SK-MEL-5 (cell line): ENCODE measurements at regions not wholly inside any gene's neighbourhood (a gene's known extent, or its start where the extent isn't known, plus 50 kb on each side); places are given as distances from the start of the nearest gene placed in this dataset.
"Not testable (repeated sequence)": the region's sequence is repeated elsewhere in the genome, so short reads cannot be mapped to it uniquely, and the experiment has no call there.

Experiments
- DNase-seq: peaks from one replicate; pipeline ENCODE4 v3.0.0-alpha.2; 2016; ENCODE audit warnings: low read depth, low spot score
- in situ Hi-C: cut with HindIII; loops from 2 replicates; pipeline ENCODE4 v1.10.0; 2016; ENCODE audit warnings: low sequenced_read_pairs, high pct_unique_total_duplicates, low pct_unique_long_range_greater_than_20kb

GRCh38 chr22:33154967-33155366 lies 96.8 kb upstream of the SYN3 start:
- DNase-seq, in situ Hi-C loops: not testable (repeated sequence)

- DNase-seq: no peak
- in situ Hi-C loops: no loop called here
Measured at GRCh38 chr22:33149611-33150010, 91.4 kb upstream of the SYN3 start.

GRCh38 chr22:33144721-33145120 lies 86.5 kb upstream of the SYN3 start:
- no peak for DNase-seq
- in situ Hi-C loops: no loop called here

GRCh38 chr22:33142282-33143055 lies 84.3 kb upstream of the SYN3 start:
- no peak for DNase-seq
- in situ Hi-C loops: no loop called here

- no peak for DNase-seq
- in situ Hi-C loops: no loop called here
Measured at GRCh38 chr22:33139937-33140336, 81.8 kb upstream of the SYN3 start.

- DNase-seq, in situ Hi-C loops: not testable (repeated sequence)
Measured at GRCh38 chr22:33138333-33138732, 80.2 kb upstream of the SYN3 start.

- in situ Hi-C loops: no loop called here
- no peak for DNase-seq
Measured at GRCh38 chr22:33130473-33130872, 72.3 kb upstream of the SYN3 start.

- in situ Hi-C loops: no loop called here
- no peak for DNase-seq
Measured at GRCh38 chr22:33129621-33130020, 71.4 kb upstream of the SYN3 start.

- DNase-seq: peak; percentile 79
- in situ Hi-C loops: no loop called here
Measured at GRCh38 chr22:33126881-33127280, 68.7 kb upstream of the SYN3 start.

- in situ Hi-C loops: no loop called here
- DNase-seq: no peak
Measured at GRCh38 chr22:33124471-33124870, 66.3 kb upstream of the SYN3 start.

- DNase-seq, in situ Hi-C loops: not testable (repeated sequence)
Measured at GRCh38 chr22:33122439-33122838, 64.3 kb upstream of the SYN3 start.

- in situ Hi-C loops: no loop called here
- no peak for DNase-seq
Measured at GRCh38 chr22:33119044-33119443, 60.9 kb upstream of the SYN3 start.

GRCh38 chr22:33117821-33118220 lies 59.6 kb upstream of the SYN3 start:
- in situ Hi-C loops: no loop called here
- no peak for DNase-seq

- peak; percentile 40 for DNase-seq
- in situ Hi-C loops: no loop called here
Measured at GRCh38 chr22:33116841-33117547, 58.8 kb upstream of the SYN3 start.

GRCh38 chr22:33114565-33114964 lies 56.4 kb upstream of the SYN3 start:
- in situ Hi-C loops: no loop called here
- DNase-seq: no peak

GRCh38 chr22:33112580-33112979 lies 54.4 kb upstream of the SYN3 start:
- no peak for DNase-seq
- in situ Hi-C loops: no loop called here

- DNase-seq: no peak
- in situ Hi-C loops: no loop called here
Measured at GRCh38 chr22:33111491-33111890, 53.3 kb upstream of the SYN3 start.

- in situ Hi-C loops: no loop called here
- no peak for DNase-seq
Measured at GRCh38 chr22:33110562-33111163, 52.5 kb upstream of the SYN3 start.
